GM12878 (cell line): ENCODE measurements at regions not wholly inside any gene's neighbourhood (a gene's known extent, or its start where the extent isn't known, plus 50 kb on each side); places are given as distances from the start of the nearest gene placed in this dataset.

Experiments
- ATAC-seq: fragments of 200-7000 bp; cut with Tn5 transposase; 3 replicates; pipeline ENCODE4 v1.9.1; 2020; ENCODE audit warnings: mild to moderate bottlenecking, moderate library complexity
- BruUV-seq: library from RNA; stranded (reverse); fragments of 400-500 nt; replicated peaks from 2 replicates; lab custom pipeline; 2021; lab: Mats Ljungman, UMichigan
- CTCF ChIA-PET: fragments of 300-600 bp; sonication (Branson Sonifier 250); formaldehyde crosslinking; extraction: SDS; loops from one replicate; lab custom pipeline; 2021; ENCODE audit warnings: inconsistent platforms; lab: Yijun Ruan, JAX
- POLR2A ChIA-PET: fragments of 350-600 bp; formaldehyde crosslinking; extraction: SDS; loops from one replicate; lab custom pipeline; 2021; ENCODE audit warnings: inconsistent platforms; lab: Charles Lee
- RAD21 ChIA-PET: fragments of 300-600 bp; sonication (Branson Sonifier 250); formaldehyde crosslinking; loops from one replicate; lab custom pipeline; 2023; ENCODE audit warnings: antibody characterized with exemption; ENCODE audit not compliant: unreplicated experiment; lab: Charles Lee
- SMC1A ChIA-PET: fragments of 300-600 bp; sonication (Branson Sonifier 250); formaldehyde crosslinking; loops from one replicate; lab custom pipeline; 2023; ENCODE audit not compliant: unreplicated experiment, uncharacterized antibody; lab: Charles Lee
- DNase-seq: peaks from one replicate; pipeline ENCODE4 v3.0.0-alpha.2; 2011; ENCODE audit warnings: low read depth, low spot score
- FAIRE-seq: peaks from 3 replicates; lab custom pipeline; 2011; peaks lifted over from hg19 to GRCh38; lab: Jason Lieb, UNC
- H2AFZ ChIP-seq: 2 replicates; pipeline ENCODE4 v1.6.0; 2011; ENCODE audit warnings: low read depth, low read length, control low read depth; ENCODE audit not compliant: control insufficient read depth
- H3K27ac ChIP-seq: 2 replicates; pipeline ENCODE4 v1.5.1; 2011; ENCODE audit warnings: control low read depth; ENCODE audit not compliant: control insufficient read depth, insufficient read depth
- H3K27me3 ChIP-seq, 2 experiments: replicated peaks in 1 of 2; 2 replicates each; pipeline versions ENCODE4 v1.6.0 to v1.6.1; 2011; ENCODE audit warnings: low read length in 1 of 2; ENCODE audit not compliant: control insufficient read depth in 2 of 2, insufficient read depth in 2 of 2
- H3K36me3 ChIP-seq, 2 experiments: 2 replicates each; pipeline ENCODE4 v1.5.1; 2011; ENCODE audit warnings: low read length in 1 of 2; ENCODE audit not compliant: control insufficient read depth in 2 of 2, insufficient read depth in 2 of 2
- H3K4me1 ChIP-seq: 2 replicates; pipeline ENCODE4 v1.6.1; 2011; ENCODE audit warnings: mild to moderate bottlenecking, low read length, moderate library complexity, mixed read lengths; ENCODE audit not compliant: control insufficient read depth, insufficient read depth
- H3K4me2 ChIP-seq: 2 replicates; pipeline ENCODE4 v1.6.0; 2011; ENCODE audit warnings: control low read depth; ENCODE audit not compliant: control insufficient read depth, insufficient read depth
- H3K4me3 ChIP-seq: fragments of 200-600 bp; sonication (generic); 2 replicates; pipeline ENCODE4 v1.5.1; 2016
- H3K79me2 ChIP-seq: 2 replicates; pipeline ENCODE4 v1.6.0; 2011; ENCODE audit warnings: low read length; ENCODE audit not compliant: control insufficient read depth, insufficient read depth
- H3K9ac ChIP-seq: 2 replicates; pipeline ENCODE4 v1.8.0; 2011; ENCODE audit warnings: low read length, control low read depth, mixed read lengths; ENCODE audit not compliant: control insufficient read depth, insufficient read depth
- H3K9me3 ChIP-seq: replicated peaks from 3 replicates; pipeline ENCODE4 v1.5.1; 2011; ENCODE audit warnings: mild to moderate bottlenecking, low read length; ENCODE audit not compliant: control insufficient read depth, insufficient read depth
- H4K20me1 ChIP-seq: 2 replicates; pipeline ENCODE4 v1.6.0; 2011; ENCODE audit not compliant: control insufficient read depth, insufficient read depth
- ETV6 ChIP-seq, 2 experiments: fragments of 450-650 bp in 1 of 2; IDR thresholded peaks in 1 of 2; conservative IDR thresholded peaks in 1 of 2; 2 replicates each; pipeline ENCODE4 v1.6.1; 2014; ENCODE audit warnings: antibody characterized with exemption in 1 of 2, borderline replicate concordance in 1 of 2, low read depth in 1 of 2, mild to moderate bottlenecking in 1 of 2, moderate library complexity in 1 of 2
- NFYA ChIP-seq: IDR thresholded peaks from 2 replicates; pipeline ENCODE4 v1.6.1; 2011; ENCODE audit warnings: low read depth, mild to moderate bottlenecking, low read length, improper control_type of control experiment, borderline replicate concordance
- SMAD1 ChIP-seq: fragments of 450-650 bp; IDR thresholded peaks from 2 replicates; pipeline ENCODE4 v1.6.1; 2018; ENCODE audit warnings: mild to moderate bottlenecking, low read depth; ENCODE audit not compliant: partially characterized antibody
- TCF7 ChIP-seq: IDR thresholded peaks from 2 replicates; pipeline ENCODE4 v1.6.1; 2014; ENCODE audit warnings: antibody characterized with exemption, borderline replicate concordance
- ZNF687 ChIP-seq: fragments of 450-650 bp; IDR thresholded peaks from 2 replicates; pipeline ENCODE4 v1.6.1; 2017; ENCODE audit warnings: mild to moderate bottlenecking, moderate library complexity
- WGBS: methylation state at CpG from one replicate; pipeline ENCODE4 v1.1.6; 2016; ENCODE audit warnings: low lambda C conversion rate; ENCODE audit not compliant: insufficient replicate concordance, insufficient coverage; ENCODE audit errors: missing lambda C conversion rate; 5-methylcytosine and 5-hydroxymethylcytosine counted together
- in situ Hi-C: fragments of 300-500 bp; cut with MboI; formaldehyde crosslinking; loops from 9 replicates; pipeline ENCODE4 v1.14.3; 2018; ENCODE audit warnings: mixed read lengths
- intact Hi-C: fragments of 100-400 bp; cut with micrococcal nuclease; formaldehyde crosslinking; loops from one replicate; pipeline ENCODE4 v1.14.2; 2022; ENCODE audit not compliant: unreplicated experiment

- ChIA-PET CTCF (no interaction called here), RAD21 (no interaction called here), SMC1A (no interaction called here), POLR2A (no interaction called here)
- WGBS, result 35% methylated on average over 15 of the region's 15 CpGs
- Histone ChIP-seq H3K36me3 (no peaks in the 10 kb centered on the region), H3K4me2 (no peak overlapping the region), H3K27ac (no peak overlapping the region), H3K9ac (no peak overlapping the region), H2AFZ (no peak overlapping the region), H3K4me1 (no peaks in the 10 kb centered on the region), H3K9me3 (no peaks in the 10 kb centered on the region; the same call in 2 of the 3 replicates), H4K20me1 (no peaks in the 10 kb centered on the region), H3K27me3 (no peaks in the 10 kb centered on the region), H3K4me3 (no peak overlapping the region), H3K79me2 (no peaks in the 10 kb centered on the region)
- FAIRE-seq (no peak), DNase-seq (no peak), ATAC-seq (no peak)
- in situ Hi-C loops, result no loop called here
- BruUV-seq, result no TSS peak
- TF ChIP-seq SMAD1 (no peak), NFYA (no peak), ZNF687 (no peak), TCF7 (no peak), ETV6 (conservative IDR thresholded peaks at IDR 0.05 in 1 of 2, IDR thresholded peaks at IDR 0.05 in 1 of 2; ENCODE audit: borderline replicate concordance in 1 of 2, low read depth in 1 of 2) (no peak)
- intact Hi-C loops, result no loop called here
These were observed 278.8 kb downstream of the TSHZ3 start for GRCh38 chr19:31070146-31071065.
